ENCODE measurements at regions not wholly inside any gene's neighbourhood (a gene's known extent, or its start where the extent isn't known, plus 50 kb on each side); places are given as distances from the start of the nearest gene placed in this dataset.

DNA sequence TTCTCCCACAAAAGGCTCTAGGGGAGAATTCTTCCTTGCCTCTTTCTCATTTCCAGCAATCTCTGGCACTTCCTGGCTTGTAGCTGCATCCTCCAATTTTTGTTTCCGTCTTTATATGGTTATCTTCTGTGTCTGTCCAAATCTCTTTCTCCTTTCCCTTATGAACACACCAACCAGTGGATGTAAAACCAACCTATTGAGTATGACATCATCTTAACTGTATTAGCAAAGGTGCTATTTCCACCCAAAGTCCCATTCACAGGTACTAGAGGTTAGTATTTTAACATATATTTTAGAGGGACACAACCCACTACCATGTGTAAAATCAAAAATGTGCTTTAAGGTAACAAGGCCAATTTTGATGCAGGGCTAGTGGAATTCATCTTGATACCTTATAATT, 129.0 kb downstream of the RAP2A start:
- H3K4me3 ChIP-seq (ENCODE audit: low read length in 3 of 3), result no peak overlapping the region
- FAIRE-seq (no peak), DNase-seq (no peak)
- H3K4me1 ChIP-seq (ENCODE audit: control insufficient read depth in 2 of 3, insufficient read depth in 2 of 3, low read depth in 1 of 3, low read length in 3 of 3), result no peaks in the 10 kb centered on the region
- TF ChIP-seq, protein P1, sequence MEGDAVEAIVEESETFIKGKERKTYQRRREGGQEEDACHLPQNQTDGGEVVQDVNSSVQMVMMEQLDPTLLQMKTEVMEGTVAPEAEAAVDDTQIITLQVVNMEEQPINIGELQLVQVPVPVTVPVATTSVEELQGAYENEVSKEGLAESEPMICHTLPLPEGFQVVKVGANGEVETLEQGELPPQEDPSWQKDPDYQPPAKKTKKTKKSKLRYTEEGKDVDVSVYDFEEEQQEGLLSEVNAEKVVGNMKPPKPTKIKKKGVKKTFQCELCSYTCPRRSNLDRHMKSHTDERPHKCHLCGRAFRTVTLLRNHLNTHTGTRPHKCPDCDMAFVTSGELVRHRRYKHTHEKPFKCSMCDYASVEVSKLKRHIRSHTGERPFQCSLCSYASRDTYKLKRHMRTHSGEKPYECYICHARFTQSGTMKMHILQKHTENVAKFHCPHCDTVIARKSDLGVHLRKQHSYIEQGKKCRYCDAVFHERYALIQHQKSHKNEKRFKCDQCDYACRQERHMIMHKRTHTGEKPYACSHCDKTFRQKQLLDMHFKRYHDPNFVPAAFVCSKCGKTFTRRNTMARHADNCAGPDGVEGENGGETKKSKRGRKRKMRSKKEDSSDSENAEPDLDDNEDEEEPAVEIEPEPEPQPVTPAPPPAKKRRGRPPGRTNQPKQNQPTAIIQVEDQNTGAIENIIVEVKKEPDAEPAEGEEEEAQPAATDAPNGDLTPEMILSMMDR (IDR thresholded peaks at IDR 0.05; ENCODE audit: borderline replicate concordance, extremely low read depth, insufficient read depth), result no peak
- H3K9ac ChIP-seq (ENCODE audit: low read length in 3 of 3), result no peak overlapping the region
- intact Hi-C loops (cut with DNase I), result no loop called here
- no peak overlapping the region for H3K27ac ChIP-seq (ENCODE audit: low read depth in 2 of 2, low read length in 2 of 2)
- no peaks in the 10 kb centered on the region for H3K9me3 ChIP-seq (ENCODE audit: control insufficient read depth in 2 of 3, insufficient read depth in 1 of 3, low read length in 3 of 3)
- H3K27me3 ChIP-seq (ENCODE audit: control insufficient read depth, insufficient read depth, low read length), result no peaks in the 10 kb centered on the region
- no peaks in the 10 kb centered on the region for H3K36me3 ChIP-seq (ENCODE audit: control insufficient read depth in 2 of 3, insufficient read depth in 3 of 3, low read length in 3 of 3)

DNA sequence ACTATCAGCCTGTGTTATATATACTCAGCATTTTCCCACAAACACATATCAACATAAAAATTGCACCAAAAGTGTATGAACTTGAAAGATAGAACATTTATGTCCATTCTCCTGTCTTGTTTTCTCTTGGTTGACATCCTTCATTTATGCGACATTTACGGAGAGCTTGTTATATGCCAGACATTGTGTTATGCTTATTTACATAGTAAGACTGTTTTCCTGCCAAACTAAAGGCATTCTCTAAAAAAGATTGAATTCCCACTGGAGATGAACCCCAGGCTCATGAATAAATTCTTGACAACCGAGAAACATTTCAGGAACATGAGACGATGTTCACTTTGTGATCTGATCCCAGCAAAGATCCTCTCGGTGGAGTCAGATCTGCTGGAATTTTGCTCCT, 131.0 kb downstream of the RAP2A start:
- TF ChIP-seq, protein P1 (IDR thresholded peaks at IDR 0.05; ENCODE audit: borderline replicate concordance, extremely low read depth, insufficient read depth), result no peak
- Histone ChIP-seq H3K27me3 (ENCODE audit: control insufficient read depth, insufficient read depth, low read length) (no peaks in the 10 kb centered on the region), H3K36me3 (ENCODE audit: control insufficient read depth in 2 of 3, insufficient read depth in 3 of 3, low read length in 3 of 3) (no peaks in the 10 kb centered on the region), H3K27ac (ENCODE audit: low read depth in 2 of 2, low read length in 2 of 2) (no peak overlapping the region), H3K4me3 (ENCODE audit: low read length in 3 of 3) (no peak overlapping the region), H3K9me3 (ENCODE audit: control insufficient read depth in 2 of 3, insufficient read depth in 1 of 3, low read length in 3 of 3) (no peaks in the 10 kb centered on the region), H3K4me1 (ENCODE audit: control insufficient read depth in 2 of 3, insufficient read depth in 2 of 3, low read depth in 1 of 3, low read length in 3 of 3) (peaks cover 0 to 3% (median 0%) of the 10 kb centered on the region in 3 donors), H3K9ac (ENCODE audit: low read length in 3 of 3) (no peak overlapping the region)
- DNase-seq (peak in 1 of 5 donors; percentile 36), FAIRE-seq (no peak)
- intact Hi-C loops (cut with DNase I), result no loop called here

DNA sequence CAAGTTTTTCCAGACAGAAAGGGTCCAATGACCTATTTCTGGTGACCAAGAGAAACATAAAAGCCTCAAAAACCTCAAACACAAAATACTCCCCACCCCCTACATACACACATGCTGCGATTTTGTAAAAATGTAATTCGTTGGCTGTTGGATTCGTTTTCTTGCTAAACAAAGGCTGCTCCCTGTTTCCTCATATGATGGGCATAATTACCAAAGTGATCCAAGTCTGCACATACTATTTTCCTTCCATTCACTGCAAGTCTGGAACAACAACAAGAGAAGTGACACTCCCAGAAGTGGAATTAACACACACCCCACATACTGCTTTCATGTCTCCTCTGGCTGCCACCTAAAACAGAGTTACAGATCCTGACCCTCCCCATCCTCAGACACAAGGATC, 131.9 kb downstream of the RAP2A start:
- H3K9ac ChIP-seq (ENCODE audit: low read length in 3 of 3), result no peak overlapping the region
- intact Hi-C loops (cut with DNase I), result no loop called here
- no peak for FAIRE-seq

More for the DNA sequence above, 131.9 kb downstream of the RAP2A start:
- Histone ChIP-seq H3K4me3 (ENCODE audit: low read length in 3 of 3) (no peak overlapping the region), H3K27me3 (ENCODE audit: control insufficient read depth, insufficient read depth, low read length) (no peaks in the 10 kb centered on the region), H3K4me1 (ENCODE audit: control insufficient read depth in 2 of 3, insufficient read depth in 2 of 3, low read depth in 1 of 3, low read length in 3 of 3) (peaks cover 0 to 3% (median 3%) of the 10 kb centered on the region in 3 donors), H3K27ac (ENCODE audit: low read depth in 2 of 2, low read length in 2 of 2) (no peak overlapping the region), H3K9me3 (ENCODE audit: control insufficient read depth in 2 of 3, insufficient read depth in 1 of 3, low read length in 3 of 3) (no peaks in the 10 kb centered on the region), H3K36me3 (ENCODE audit: control insufficient read depth in 2 of 3, insufficient read depth in 3 of 3, low read length in 3 of 3) (no peaks in the 10 kb centered on the region)
- TF ChIP-seq, protein P1 (IDR thresholded peaks at IDR 0.05; ENCODE audit: borderline replicate concordance, extremely low read depth, insufficient read depth), result no peak
- DNase-seq, result no peak

Data from kidney (tissue), 13 donors.